Caco-2 (cell line): ENCODE measurements at regions not wholly inside any gene's neighbourhood (a gene's known extent, or its start where the extent isn't known, plus 50 kb on each side); places are given as distances from the start of the nearest gene placed in this dataset.

ENCODE experiments used
- BruUV-seq: library from RNA; stranded (reverse); fragments of 400-500 nt; replicated peaks from 2 replicates; lab custom pipeline; 2021; lab: Mats Ljungman, UMichigan
- CTCF ChIA-PET: fragments of 300-600 bp; sonication (Branson Sonifier 250); formaldehyde crosslinking; loops from one replicate; lab custom pipeline; 2022; ENCODE audit warnings: antibody characterized with exemption; lab: Charles Lee
- POLR2A ChIA-PET: fragments of 300-600 bp; sonication (Branson Sonifier 250); formaldehyde crosslinking; loops from one replicate; lab custom pipeline; 2022; ENCODE audit warnings: antibody characterized with exemption; lab: Charles Lee
- DNase-seq, 2 experiments: peaks; one replicate each; pipeline versions ENCODE4 v3.0.0 to v3.0.0-alpha.2; 2020 to 2022
- H3K27me3 ChIP-seq: replicated peaks from 2 replicates; pipeline ENCODE4 v1.6.0; 2011; ENCODE audit warnings: low read length; ENCODE audit not compliant: control insufficient read depth, insufficient read depth
- H3K36me3 ChIP-seq: 2 replicates; pipeline ENCODE4 v1.5.1; 2011; ENCODE audit warnings: low read length; ENCODE audit not compliant: control insufficient read depth, insufficient read depth
- H3K4me1 ChIP-seq: fragments of 250-450 bp; sonication (Bioruptor Pico); 2 replicates; pipeline ENCODE4 v1.5.1; 2020; ENCODE audit warnings: mild to moderate bottlenecking
- H3K4me3 ChIP-seq: 2 replicates; pipeline ENCODE4 v1.5.1; 2011; ENCODE audit warnings: low read depth, mild to moderate bottlenecking, control low read depth, low read length
- H3K9me3 ChIP-seq: fragments of 250-450 bp; sonication (Bioruptor Pico); 2 replicates; pipeline ENCODE4 v1.5.1; 2020; ENCODE audit warnings: mild to moderate bottlenecking, moderate library complexity
- H3K27ac Mint-ChIP-seq: one replicate; pipeline ENCODE4 v1.8.0; 2022; ENCODE audit warnings: mixed read lengths; ENCODE audit not compliant: unreplicated experiment
- H3K27me3 Mint-ChIP-seq: one replicate; pipeline ENCODE4 v1.8.0; 2022; ENCODE audit warnings: mixed read lengths; ENCODE audit not compliant: insufficient read depth, unreplicated experiment
- H3K36me3 Mint-ChIP-seq: one replicate; pipeline ENCODE4 v1.8.0; 2022; ENCODE audit warnings: mild to moderate bottlenecking, mixed read lengths; ENCODE audit not compliant: insufficient read depth, unreplicated experiment
- H3K4me1 Mint-ChIP-seq: one replicate; pipeline ENCODE4 v1.8.0; 2022; ENCODE audit warnings: low read depth, mixed read lengths; ENCODE audit not compliant: unreplicated experiment
- H3K4me3 Mint-ChIP-seq: one replicate; pipeline ENCODE4 v1.8.0; 2022; ENCODE audit warnings: mild to moderate bottlenecking, moderate library complexity, mixed read lengths; ENCODE audit not compliant: unreplicated experiment
- H3K9me3 Mint-ChIP-seq: one replicate; pipeline ENCODE4 v1.8.0; 2022; ENCODE audit warnings: mixed read lengths; ENCODE audit not compliant: unreplicated experiment
- intact Hi-C: fragments of 100-400 bp; cut with micrococcal nuclease; formaldehyde crosslinking; loops from one replicate; pipeline ENCODE4 v1.10.0; 2022; ENCODE audit not compliant: unreplicated experiment
- TF ChIP-seq, protein P1 (sequence below), 2 experiments: fragments of 200-600 bp in 1 of 2; IDR thresholded peaks; 1 replicate in 1 of 2; 2 replicates in 1 of 2; pipeline versions ENCODE4 v1.5.1 to v1.8.0; 2011 to 2022; ENCODE audit warnings: antibody characterized with exemption in 1 of 2, control low read depth in 1 of 2, inconsistent platforms in 1 of 2, low read depth in 1 of 2, low read length in 1 of 2, mild to moderate bottlenecking in 1 of 2, moderate library complexity in 1 of 2; ENCODE audit not compliant: insufficient read depth in 1 of 2, severe bottlenecking in 1 of 2, unreplicated experiment in 1 of 2

DNA sequence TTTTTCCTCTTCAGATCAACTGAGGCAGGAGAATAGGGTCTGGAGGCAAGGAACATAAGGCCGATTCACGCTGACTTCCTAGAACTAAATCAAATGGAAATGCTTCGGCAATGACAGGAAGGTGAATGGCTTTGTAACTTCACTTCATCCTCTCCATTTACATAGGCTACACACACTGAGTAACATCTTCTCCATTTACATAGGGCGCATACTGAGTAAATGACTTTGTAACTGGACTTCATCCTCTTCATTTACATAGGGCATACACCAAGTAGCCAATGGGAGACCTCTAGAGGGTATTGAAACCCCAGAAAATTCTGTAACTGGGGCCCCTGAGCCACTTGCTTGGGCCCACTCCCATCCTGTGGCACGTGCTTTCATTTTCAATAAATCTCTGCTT lies 71.0 kb upstream of the CPSF6 start:
- DNase-seq, result no peak
- Mint-ChIP-seq H3K4me1 (no peaks in the 10 kb centered on the region), H3K27ac (no peak overlapping the region), H3K36me3 (no peaks in the 10 kb centered on the region), H3K9me3 (no peaks in the 10 kb centered on the region), H3K4me3 (no peak overlapping the region), H3K27me3 (no peaks in the 10 kb centered on the region)
- H3K4me1 ChIP-seq, result no peaks in the 10 kb centered on the region
- TF ChIP-seq, protein P1, sequence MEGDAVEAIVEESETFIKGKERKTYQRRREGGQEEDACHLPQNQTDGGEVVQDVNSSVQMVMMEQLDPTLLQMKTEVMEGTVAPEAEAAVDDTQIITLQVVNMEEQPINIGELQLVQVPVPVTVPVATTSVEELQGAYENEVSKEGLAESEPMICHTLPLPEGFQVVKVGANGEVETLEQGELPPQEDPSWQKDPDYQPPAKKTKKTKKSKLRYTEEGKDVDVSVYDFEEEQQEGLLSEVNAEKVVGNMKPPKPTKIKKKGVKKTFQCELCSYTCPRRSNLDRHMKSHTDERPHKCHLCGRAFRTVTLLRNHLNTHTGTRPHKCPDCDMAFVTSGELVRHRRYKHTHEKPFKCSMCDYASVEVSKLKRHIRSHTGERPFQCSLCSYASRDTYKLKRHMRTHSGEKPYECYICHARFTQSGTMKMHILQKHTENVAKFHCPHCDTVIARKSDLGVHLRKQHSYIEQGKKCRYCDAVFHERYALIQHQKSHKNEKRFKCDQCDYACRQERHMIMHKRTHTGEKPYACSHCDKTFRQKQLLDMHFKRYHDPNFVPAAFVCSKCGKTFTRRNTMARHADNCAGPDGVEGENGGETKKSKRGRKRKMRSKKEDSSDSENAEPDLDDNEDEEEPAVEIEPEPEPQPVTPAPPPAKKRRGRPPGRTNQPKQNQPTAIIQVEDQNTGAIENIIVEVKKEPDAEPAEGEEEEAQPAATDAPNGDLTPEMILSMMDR (IDR thresholded peaks at IDR 0.05; ENCODE audit: insufficient read depth in 1 of 2, low read depth in 1 of 2, low read length in 1 of 2, severe bottlenecking in 1 of 2, unreplicated experiment in 1 of 2), result no peak
- no peaks in the 10 kb centered on the region for H3K27me3 ChIP-seq
- intact Hi-C loops, result no loop called here
- no TSS peak for BruUV-seq
- no peaks in the 10 kb centered on the region for H3K36me3 ChIP-seq
- ChIA-PET POLR2A (no interaction called here), CTCF (no interaction called here)
- no peaks in the 10 kb centered on the region for H3K9me3 ChIP-seq
- no peak overlapping the region for H3K4me3 ChIP-seq

DNA sequence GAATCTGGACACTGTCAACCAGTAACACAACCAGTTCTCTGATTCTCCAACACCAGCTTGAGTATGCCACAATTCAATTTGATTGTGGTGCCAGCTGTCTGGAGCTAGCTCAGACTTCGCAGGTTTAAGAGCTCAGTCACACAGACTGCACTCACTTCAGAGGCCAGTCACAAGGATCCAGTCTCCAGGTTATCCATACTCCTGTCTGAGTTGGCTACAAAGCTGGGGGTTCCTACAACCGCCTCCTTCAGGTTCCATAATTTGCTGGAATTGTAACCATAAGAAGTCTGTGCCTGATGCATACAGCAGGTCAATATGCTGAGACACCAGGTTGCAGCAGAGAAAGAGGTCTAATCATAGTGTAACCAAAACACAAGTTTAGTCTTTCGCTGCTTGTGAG lies 70.5 kb upstream of the CPSF6 start:
- no peaks in the 10 kb centered on the region for H3K9me3 Mint-ChIP-seq
- CTCF ChIA-PET, result no interaction called here
- H3K4me1 Mint-ChIP-seq, result no peaks in the 10 kb centered on the region

DNA sequence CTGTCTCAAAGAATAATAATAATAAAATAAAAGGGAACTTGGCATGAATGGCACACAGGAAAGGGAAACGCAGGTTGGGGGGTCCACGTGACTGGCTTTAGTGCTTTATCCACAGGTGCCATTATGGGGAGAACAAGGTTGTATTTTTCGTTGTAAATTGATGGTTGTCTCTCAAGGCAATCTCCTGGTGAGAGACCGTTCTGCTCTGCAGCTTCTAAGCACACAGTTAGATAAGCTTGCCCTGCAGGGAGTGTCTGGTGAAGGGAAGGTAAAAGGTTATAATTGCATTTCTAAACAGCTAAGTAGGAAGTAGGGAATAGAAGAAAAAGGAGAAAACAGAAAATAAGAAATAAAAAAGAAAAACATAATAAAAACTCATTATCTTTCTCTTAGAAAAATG lies 69.1 kb upstream of the CPSF6 start:
- Histone ChIP-seq H3K36me3 (no peaks in the 10 kb centered on the region), H3K4me3 (no peak overlapping the region), H3K27me3 (no peaks in the 10 kb centered on the region; the same call in 1 of the 2 replicates), H3K4me1 (no peaks in the 10 kb centered on the region), H3K9me3 (no peaks in the 10 kb centered on the region)
- no peaks in the 10 kb centered on the region for H3K4me1 Mint-ChIP-seq
- TF ChIP-seq, protein P1 (IDR thresholded peaks at IDR 0.05; ENCODE audit: insufficient read depth in 1 of 2, low read depth in 1 of 2, low read length in 1 of 2, severe bottlenecking in 1 of 2, unreplicated experiment in 1 of 2), result no peak
- ChIA-PET CTCF (no interaction called here), POLR2A (no interaction called here)
- no TSS peak for BruUV-seq
- no peaks in the 10 kb centered on the region for H3K27me3 Mint-ChIP-seq
- H3K36me3 Mint-ChIP-seq, result no peaks in the 10 kb centered on the region
- no peaks in the 10 kb centered on the region for H3K9me3 Mint-ChIP-seq
- DNase-seq, result no peak
- no peak overlapping the region for H3K4me3 Mint-ChIP-seq
- no peak overlapping the region for H3K27ac Mint-ChIP-seq
- intact Hi-C loops, result no loop called here

More for the DNA sequence above, 70.5 kb upstream of the CPSF6 start:
- intact Hi-C loops, result no loop called here
- no peak overlapping the region for H3K27ac Mint-ChIP-seq
- Histone ChIP-seq H3K4me3 (no peak overlapping the region), H3K4me1 (no peaks in the 10 kb centered on the region), H3K36me3 (no peaks in the 10 kb centered on the region), H3K9me3 (no peaks in the 10 kb centered on the region), H3K27me3 (no peaks in the 10 kb centered on the region; the same call in 1 of the 2 replicates)
- no TSS peak for BruUV-seq
- DNase-seq, result no peak
- H3K4me3 Mint-ChIP-seq, result no peak overlapping the region
- H3K27me3 Mint-ChIP-seq, result no peaks in the 10 kb centered on the region
- TF ChIP-seq, protein P1 (IDR thresholded peaks at IDR 0.05; ENCODE audit: insufficient read depth in 1 of 2, low read depth in 1 of 2, low read length in 1 of 2, severe bottlenecking in 1 of 2, unreplicated experiment in 1 of 2), result no peak
- H3K36me3 Mint-ChIP-seq, result no peaks in the 10 kb centered on the region
- POLR2A ChIA-PET, result no interaction called here
